IPS-18a (cell line): ENCODE measurements at regions not wholly inside any gene's neighbourhood (a gene's known extent, or its start where the extent isn't known, plus 50 kb on each side); places are given as distances from the start of the nearest gene placed in this dataset.

Experiments used
- H3K27ac ChIP-seq: one replicate; pipeline ENCODE4 v1.5.1; 2013; ENCODE audit warnings: low read length
- H3K27me3 ChIP-seq: one replicate; pipeline ENCODE4 v1.6.1; 2013; ENCODE audit warnings: mild to moderate bottlenecking, low read length; ENCODE audit not compliant: control insufficient read depth, insufficient read depth
- H3K36me3 ChIP-seq: one replicate; pipeline ENCODE4 v1.6.1; 2013; ENCODE audit warnings: low read depth, low read length; ENCODE audit not compliant: control insufficient read depth
- H3K4me1 ChIP-seq: one replicate; pipeline ENCODE4 v1.6.1; 2013; ENCODE audit warnings: low read depth, low read length; ENCODE audit not compliant: control insufficient read depth
- H3K4me3 ChIP-seq: one replicate; pipeline ENCODE4 v1.5.1; 2013; ENCODE audit warnings: low read length
- H3K9ac ChIP-seq: one replicate; pipeline ENCODE4 v1.6.1; 2013; ENCODE audit warnings: mild to moderate bottlenecking, low read length, moderate library complexity
- H3K9me3 ChIP-seq: one replicate; pipeline ENCODE4 v1.6.1; 2013; ENCODE audit warnings: low read depth, low read length; ENCODE audit not compliant: control insufficient read depth

- Histone ChIP-seq H3K9ac (no peak overlapping the region), H3K4me1 (peaks cover 9% of the 10 kb centered on the region), H3K9me3 (no peaks in the 10 kb centered on the region), H3K36me3 (no peaks in the 10 kb centered on the region), H3K27ac (no peak overlapping the region), H3K4me3 (no peak overlapping the region), H3K27me3 (no peaks in the 10 kb centered on the region)
These were observed 870.2 kb downstream of the BRD1 start for GRCh38 chr22:48957311-48957986.

DNA sequence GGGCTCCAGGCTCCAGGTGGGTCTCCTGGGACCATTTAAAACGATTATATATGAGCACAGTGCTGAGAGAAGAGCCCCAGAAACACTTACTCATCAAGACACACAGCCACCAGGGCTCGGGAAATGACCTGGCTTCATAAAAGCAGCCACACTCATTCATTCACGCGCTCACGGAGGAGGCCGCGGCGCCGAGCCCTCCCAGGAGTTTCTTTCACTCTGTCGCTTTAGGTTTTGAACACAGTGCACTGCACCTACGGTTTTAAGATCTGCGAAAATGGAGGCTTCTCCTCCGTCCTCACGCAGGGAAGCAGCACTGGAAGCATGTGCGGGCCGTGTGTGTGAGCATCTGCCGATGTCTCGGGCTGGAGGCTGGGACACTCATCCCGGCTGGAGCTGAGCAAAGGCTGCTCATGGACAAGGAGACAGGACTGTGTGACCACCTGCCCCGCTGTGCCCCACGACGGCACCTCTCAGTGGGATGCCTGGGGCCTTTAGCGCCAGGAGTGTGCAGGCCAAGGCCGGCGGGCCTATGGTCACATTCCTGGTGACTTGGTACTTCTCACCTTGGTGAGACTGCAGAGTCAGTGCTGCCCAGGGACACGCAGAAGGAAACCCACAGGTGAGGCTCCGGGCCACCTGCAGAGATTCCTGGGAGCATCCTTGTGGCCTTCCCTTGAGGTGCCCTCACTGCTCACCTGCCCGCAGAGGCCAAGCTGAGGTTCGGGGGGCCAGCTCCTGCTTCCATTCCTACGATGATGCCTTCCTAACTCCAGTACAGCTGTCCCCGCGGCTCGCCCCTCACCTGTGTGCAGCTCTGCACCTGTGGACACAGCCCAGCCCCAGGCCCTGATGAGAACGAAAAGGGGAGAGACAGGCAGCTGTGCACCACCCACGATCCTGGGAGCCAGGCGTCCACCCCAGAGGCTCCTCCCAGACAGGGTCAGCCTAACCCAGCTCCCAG, 872.0 kb downstream of the BRD1 start:
- Histone ChIP-seq H3K27me3 (no peaks in the 10 kb centered on the region), H3K4me3 (no peak overlapping the region), H3K9ac (no peak overlapping the region), H3K4me1 (no peaks in the 10 kb centered on the region), H3K9me3 (no peaks in the 10 kb centered on the region), H3K27ac (no peak overlapping the region), H3K36me3 (no peaks in the 10 kb centered on the region)

GRCh38 chr22:48954781-48955311, 872.8 kb downstream of the BRD1 start:
- Histone ChIP-seq H3K27ac (no peak overlapping the region), H3K9ac (no peak overlapping the region), H3K4me3 (no peak overlapping the region), H3K27me3 (no peaks in the 10 kb centered on the region), H3K9me3 (no peaks in the 10 kb centered on the region), H3K36me3 (no peaks in the 10 kb centered on the region), H3K4me1 (no peaks in the 10 kb centered on the region)

DNA sequence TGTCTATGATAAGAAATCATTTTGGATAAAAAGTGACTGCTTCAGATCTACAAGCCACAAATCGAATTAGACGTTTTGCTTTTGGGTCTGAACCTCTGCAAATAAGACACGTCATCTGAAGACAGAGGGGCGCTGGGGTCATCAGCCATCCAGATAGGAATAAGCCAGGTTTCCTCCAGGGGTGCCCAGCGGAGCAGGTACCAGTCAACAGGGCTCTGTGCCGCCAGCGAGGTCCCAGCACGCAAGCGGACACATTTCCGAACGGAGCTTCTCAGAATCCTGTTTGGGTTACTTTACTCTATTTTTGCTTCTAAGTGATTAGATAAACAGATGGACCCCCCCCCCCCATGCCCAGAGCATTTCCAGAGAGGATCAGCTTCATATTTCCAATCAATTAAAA, 873.8 kb downstream of the BRD1 start:
- no peaks in the 10 kb centered on the region for H3K27me3 ChIP-seq
- no peaks in the 10 kb centered on the region for H3K9me3 ChIP-seq
- H3K4me3 ChIP-seq, result no peak overlapping the region
- H3K4me1 ChIP-seq, result no peaks in the 10 kb centered on the region
- H3K36me3 ChIP-seq, result no peaks in the 10 kb centered on the region
- no peak overlapping the region for H3K9ac ChIP-seq
- no peak overlapping the region for H3K27ac ChIP-seq

- H3K27me3 ChIP-seq, result no peaks in the 10 kb centered on the region
- H3K4me3 ChIP-seq, result no peak overlapping the region
- H3K9me3 ChIP-seq, result no peaks in the 10 kb centered on the region
- no peak overlapping the region for H3K27ac ChIP-seq
- H3K4me1 ChIP-seq, result no peaks in the 10 kb centered on the region
- H3K9ac ChIP-seq, result no peak overlapping the region
- no peaks in the 10 kb centered on the region for H3K36me3 ChIP-seq
These were observed 874.5 kb downstream of the BRD1 start for GRCh38 chr22:48953103-48953720.

GRCh38 chr22:48952256-48953102, 875.2 kb downstream of the BRD1 start:
- Histone ChIP-seq H3K9me3 (no peaks in the 10 kb centered on the region), H3K27ac (no peak overlapping the region), H3K36me3 (no peaks in the 10 kb centered on the region), H3K4me1 (no peaks in the 10 kb centered on the region), H3K4me3 (no peak overlapping the region), H3K9ac (no peak overlapping the region), H3K27me3 (no peaks in the 10 kb centered on the region)

GRCh38 chr22:48951836-48952235, 875.8 kb downstream of the BRD1 start:
- H3K4me3 ChIP-seq, result no peak overlapping the region
- H3K9me3 ChIP-seq, result no peaks in the 10 kb centered on the region
- H3K36me3 ChIP-seq, result no peaks in the 10 kb centered on the region
- no peaks in the 10 kb centered on the region for H3K27me3 ChIP-seq
- H3K9ac ChIP-seq, result no peak overlapping the region
- no peak overlapping the region for H3K27ac ChIP-seq
- no peaks in the 10 kb centered on the region for H3K4me1 ChIP-seq

- no peak overlapping the region for H3K9ac ChIP-seq
- no peak overlapping the region for H3K4me3 ChIP-seq
- H3K4me1 ChIP-seq, result no peaks in the 10 kb centered on the region
- H3K27me3 ChIP-seq, result no peaks in the 10 kb centered on the region
- H3K36me3 ChIP-seq, result no peaks in the 10 kb centered on the region
- no peak overlapping the region for H3K27ac ChIP-seq
- no peaks in the 10 kb centered on the region for H3K9me3 ChIP-seq
These were observed 877.3 kb downstream of the BRD1 start for GRCh38 chr22:48950151-48950915.

GRCh38 chr22:48949375-48950149, 878.1 kb downstream of the BRD1 start:
- H3K4me3 ChIP-seq, result no peak overlapping the region
- no peak overlapping the region for H3K9ac ChIP-seq
- H3K36me3 ChIP-seq, result no peaks in the 10 kb centered on the region
- no peaks in the 10 kb centered on the region for H3K27me3 ChIP-seq
- no peaks in the 10 kb centered on the region for H3K4me1 ChIP-seq
- H3K9me3 ChIP-seq, result no peaks in the 10 kb centered on the region
- H3K27ac ChIP-seq, result no peak overlapping the region

- Histone ChIP-seq H3K4me1 (no peaks in the 10 kb centered on the region), H3K4me3 (no peak overlapping the region), H3K36me3 (no peaks in the 10 kb centered on the region), H3K9me3 (no peaks in the 10 kb centered on the region), H3K27me3 (no peaks in the 10 kb centered on the region), H3K9ac (no peak overlapping the region), H3K27ac (no peak overlapping the region)
These were observed 879.0 kb downstream of the BRD1 start for GRCh38 chr22:48948575-48949170.
